IPS-18c (cell line): ENCODE measurements at regions not wholly inside any gene's neighbourhood (a gene's known extent, or its start where the extent isn't known, plus 50 kb on each side); places are given as distances from the start of the nearest gene placed in this dataset.

Experiments used
- H3K4me3 ChIP-seq: 2 replicates; pipeline ENCODE4 v1.7.0; 2013; ENCODE audit warnings: low read depth, mild to moderate bottlenecking, low read length, moderate library complexity; ENCODE audit not compliant: insufficient read depth
- H3K9me3 ChIP-seq: one replicate; pipeline ENCODE4 v1.6.1; 2013; ENCODE audit warnings: mild to moderate bottlenecking, low read length, moderate library complexity; ENCODE audit not compliant: control insufficient read depth, insufficient read depth

- Histone ChIP-seq H3K9me3 (no peaks in the 10 kb centered on the region), H3K4me3 (no peak overlapping the region)
These were observed 114.3 kb upstream of the TNC start for GRCh38 chr9:115232181-115232774.

GRCh38 chr9:115234094-115234493 lies 116.1 kb upstream of the TNC start:
- Histone ChIP-seq H3K9me3 (no peaks in the 10 kb centered on the region), H3K4me3 (no peak overlapping the region)

- H3K4me3 ChIP-seq = no peak overlapping the region
- H3K9me3 ChIP-seq = no peaks in the 10 kb centered on the region
These were observed 117.3 kb upstream of the TNC start for GRCh38 chr9:115235221-115235620.

- H3K9me3 ChIP-seq = no peaks in the 10 kb centered on the region
- H3K4me3 ChIP-seq = no peak overlapping the region
These were observed 119.5 kb upstream of the TNC start for GRCh38 chr9:115237385-115237998.

GRCh38 chr9:115240676-115241075 lies 122.7 kb upstream of the TNC start:
- H3K9me3 ChIP-seq = no peaks in the 10 kb centered on the region
- H3K4me3 ChIP-seq = no peak overlapping the region

GRCh38 chr9:115241641-115242040 lies 123.7 kb upstream of the TNC start:
- Histone ChIP-seq H3K4me3 (no peak overlapping the region), H3K9me3 (no peaks in the 10 kb centered on the region)

GRCh38 chr9:115249488-115249887 lies 131.5 kb upstream of the TNC start:
- Histone ChIP-seq H3K4me3 (no peak overlapping the region), H3K9me3 (peaks cover 4% of the 10 kb centered on the region)

GRCh38 chr9:115250621-115251032 lies 132.7 kb upstream of the TNC start:
- Histone ChIP-seq H3K9me3 (peaks cover 4% of the 10 kb centered on the region), H3K4me3 (no peak overlapping the region)

- Histone ChIP-seq H3K9me3 (peaks cover 2% of the 10 kb centered on the region), H3K4me3 (no peak overlapping the region)
These were observed 136.6 kb upstream of the TNC start for GRCh38 chr9:115254287-115255180.

GRCh38 chr9:115261656-115262081 lies 143.7 kb upstream of the TNC start:
- no peaks in the 10 kb centered on the region for H3K9me3 ChIP-seq
- H3K4me3 ChIP-seq = no peak overlapping the region

GRCh38 chr9:115262477-115262876 lies 144.5 kb upstream of the TNC start:
- no peaks in the 10 kb centered on the region for H3K9me3 ChIP-seq
- no peak overlapping the region for H3K4me3 ChIP-seq

- Histone ChIP-seq H3K4me3 (no peak overlapping the region), H3K9me3 (no peaks in the 10 kb centered on the region)
These were observed 145.0 kb upstream of the TNC start for GRCh38 chr9:115262952-115263351.

GRCh38 chr9:115263371-115264075 lies 145.6 kb upstream of the TNC start:
- H3K4me3 ChIP-seq = no peak overlapping the region
- H3K9me3 ChIP-seq = no peaks in the 10 kb centered on the region

GRCh38 chr9:115264313-115264712 lies 146.4 kb upstream of the TNC start:
- Histone ChIP-seq H3K4me3 (no peak overlapping the region), H3K9me3 (no peaks in the 10 kb centered on the region)

GRCh38 chr9:115267790-115268189 lies 149.8 kb upstream of the TNC start:
- H3K9me3 ChIP-seq = no peaks in the 10 kb centered on the region
- H3K4me3 ChIP-seq = no peak overlapping the region

- no peak overlapping the region for H3K4me3 ChIP-seq
- H3K9me3 ChIP-seq = no peaks in the 10 kb centered on the region
These were observed 157.8 kb upstream of the TNC start for GRCh38 chr9:115275753-115276152.

GRCh38 chr9:115276621-115277020 lies 158.7 kb upstream of the TNC start:
- no peaks in the 10 kb centered on the region for H3K9me3 ChIP-seq
- no peak overlapping the region for H3K4me3 ChIP-seq
